Karpas-422 (cell line): ENCODE measurements at regions not wholly inside any gene's neighbourhood (a gene's known extent, or its start where the extent isn't known, plus 50 kb on each side); places are given as distances from the start of the nearest gene placed in this dataset. TPM values are rescaled to one million over a fixed set of nuclear protein-coding genes. Genes with fewer than 3 reads are reported as not detected.

ENCODE experiments used
- DNase-seq: peaks from one replicate; pipeline ENCODE4 v3.0.0-alpha.2; 2015
- H2AFZ ChIP-seq: fragments of 200-600 bp; sonication (generic); 2 replicates; pipeline ENCODE4 v1.6.1; 2014; ENCODE audit warnings: antibody characterized with exemption, low read length, mixed read lengths
- H3K27ac ChIP-seq: fragments of 200-600 bp; sonication (generic); 2 replicates; pipeline ENCODE4 v1.5.1; 2014; ENCODE audit warnings: mild to moderate bottlenecking, low read length, moderate library complexity
- H3K27me3 ChIP-seq: fragments of 200-600 bp; sonication (generic); 2 replicates; pipeline ENCODE4 v1.6.1; 2014; ENCODE audit warnings: low read length, mixed read lengths
- H3K36me3 ChIP-seq: fragments of 200-600 bp; sonication (generic); 2 replicates; pipeline ENCODE4 v1.6.1; 2014; ENCODE audit warnings: low read length, mixed read lengths; ENCODE audit not compliant: insufficient read depth
- H3K4me1 ChIP-seq: fragments of 200-600 bp; sonication (generic); 2 replicates; pipeline ENCODE4 v1.6.1; 2014; ENCODE audit warnings: mild to moderate bottlenecking, low read length, mixed read lengths
- H3K4me2 ChIP-seq: fragments of 200-600 bp; sonication (generic); 2 replicates; pipeline ENCODE4 v1.6.1; 2014; ENCODE audit warnings: low read length, low read depth, mild to moderate bottlenecking; ENCODE audit not compliant: poor library complexity, severe bottlenecking
- H3K4me3 ChIP-seq: fragments of 200-600 bp; sonication (generic); 2 replicates; pipeline ENCODE4 v1.5.1; 2014; ENCODE audit warnings: mild to moderate bottlenecking, antibody characterized with exemption, low read length, mixed read lengths
- H3K79me2 ChIP-seq: fragments of 200-600 bp; sonication (generic); 2 replicates; pipeline ENCODE4 v1.6.1; 2014; ENCODE audit warnings: mild to moderate bottlenecking, low read length, mixed read lengths
- H3K9ac ChIP-seq: fragments of 200-600 bp; sonication (generic); 2 replicates; pipeline ENCODE4 v1.6.0; 2014; ENCODE audit warnings: low read length
- H3K9me2 ChIP-seq: fragments of 200-600 bp; sonication (generic), shearing (Covaris generic); replicated peaks from 2 replicates; pipeline ENCODE4 v1.6.0; 2014; ENCODE audit warnings: mild to moderate bottlenecking, low read length, moderate library complexity; ENCODE audit not compliant: insufficient read depth
- H3K9me3 ChIP-seq: fragments of 300-700, 200-600 bp; sonication (generic); 2 replicates; pipeline ENCODE4 v1.6.1; 2014; ENCODE audit warnings: low read length, mixed read lengths
- H4K20me1 ChIP-seq: fragments of 200-600 bp; sonication (generic); 2 replicates; pipeline ENCODE4 v1.6.1; 2014; ENCODE audit warnings: mild to moderate bottlenecking, antibody characterized with exemption, low read length, low read depth; ENCODE audit not compliant: insufficient read depth
- small RNA-seq: library from RNA; depleted of rRNA; stranded (forward); fragments of <200 nt; gene quantifications from one replicate; pipeline ENCODE3, GENCODE V24; 2014

DNA sequence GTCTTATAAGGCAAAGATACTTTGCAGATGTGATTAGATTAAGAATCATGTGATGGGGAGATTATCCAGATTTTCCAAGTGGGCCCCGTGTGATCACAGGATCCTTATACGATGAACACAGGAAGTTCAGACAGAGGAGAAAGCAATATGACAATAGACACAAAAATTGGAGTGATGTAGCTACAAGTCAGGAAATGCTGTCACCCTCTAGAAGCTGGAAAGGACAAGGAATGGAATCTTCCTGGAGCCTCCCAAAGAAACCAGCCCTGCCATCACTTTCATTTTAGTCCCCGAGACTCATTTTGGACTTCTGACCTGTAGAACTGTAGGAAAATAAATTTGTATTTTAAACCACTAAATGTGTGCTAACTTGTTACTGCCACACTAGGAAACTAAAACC, 61.9 kb upstream of the C1orf21 start:
- Histone ChIP-seq H3K79me2 (no peaks in the 10 kb centered on the region), H3K9ac (no peak overlapping the region)

DNA sequence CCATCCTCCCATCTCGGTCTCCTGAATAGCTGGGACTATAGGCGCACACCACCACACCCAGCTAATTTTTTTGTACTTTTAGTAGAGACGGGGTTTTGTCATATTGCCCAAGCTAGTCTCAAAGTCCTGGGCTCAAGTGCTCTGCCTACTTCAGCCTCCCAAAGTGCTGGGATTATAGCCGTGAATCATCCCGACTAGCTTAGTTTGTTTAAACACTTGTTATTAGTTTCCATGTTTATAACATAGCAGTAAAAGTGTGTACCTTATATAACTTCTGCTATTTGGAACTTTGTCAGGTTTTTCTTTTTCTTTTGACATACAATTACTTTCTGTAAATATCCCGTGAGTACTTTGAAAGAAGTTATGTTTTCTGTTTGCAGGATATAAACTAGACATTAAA, 60.6 kb upstream of the C1orf21 start:
- no peaks in the 10 kb centered on the region for H3K4me1 ChIP-seq
- no peak overlapping the region for H2AFZ ChIP-seq

More for the DNA sequence above, 61.9 kb upstream of the C1orf21 start:
- H3K27ac ChIP-seq: no peak overlapping the region
- no peak overlapping the region for H3K4me2 ChIP-seq
- no peaks in the 10 kb centered on the region for H3K36me3 ChIP-seq
- no peak for DNase-seq
- no peaks in the 10 kb centered on the region for H3K9me2 ChIP-seq
- no peak overlapping the region for H2AFZ ChIP-seq
- no peaks in the 10 kb centered on the region for H3K9me3 ChIP-seq
- H3K4me3 ChIP-seq: no peak overlapping the region
- H3K4me1 ChIP-seq: no peaks in the 10 kb centered on the region
- H3K27me3 ChIP-seq: 0 out of 2 replicates have a peak, but pooled peaks cover under 1% of the 10 kb centered on the region
- no peaks in the 10 kb centered on the region for H4K20me1 ChIP-seq

DNA sequence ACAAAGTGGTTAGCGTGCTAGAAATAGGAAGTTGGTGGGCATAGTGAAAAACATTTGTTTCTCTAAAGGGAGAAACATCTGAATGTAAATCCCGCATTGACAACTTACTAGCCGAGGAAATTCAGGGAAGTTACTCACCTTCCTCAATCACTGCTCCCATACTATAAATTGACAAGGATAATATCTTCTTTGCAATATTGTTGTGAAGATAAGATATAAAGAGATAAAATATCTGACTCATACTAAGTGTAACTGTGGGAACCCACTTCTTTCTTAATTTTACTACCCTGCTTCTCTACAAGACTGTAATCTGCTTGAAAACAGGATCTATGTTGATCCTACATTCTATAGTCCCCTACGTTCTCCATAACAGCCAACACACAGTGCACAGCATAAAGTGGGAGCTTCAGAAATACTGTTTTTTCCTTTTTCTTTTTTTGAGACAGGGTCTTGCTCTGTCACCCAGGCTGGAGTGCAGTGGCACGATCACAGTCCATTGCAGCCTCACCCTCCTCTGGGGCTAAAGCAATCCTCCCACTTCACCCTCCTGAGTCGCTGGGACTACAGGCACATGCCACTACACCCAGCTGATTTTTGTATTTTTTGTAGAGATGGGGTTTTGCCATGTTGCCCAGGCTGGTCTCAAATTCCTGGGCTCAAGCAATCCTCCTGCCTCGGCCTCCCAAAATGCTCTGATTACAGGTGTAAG, 57.4 kb upstream of the C1orf21 start:
- no peaks in the 10 kb centered on the region for H4K20me1 ChIP-seq

More for the DNA sequence above, 60.6 kb upstream of the C1orf21 start:
- Histone ChIP-seq H3K4me2 (no peak overlapping the region), H4K20me1 (no peaks in the 10 kb centered on the region), H3K9me2 (no peaks in the 10 kb centered on the region), H3K27ac (no peak overlapping the region), H3K36me3 (no peaks in the 10 kb centered on the region), H3K27me3 (no peaks in the 10 kb centered on the region), H3K9me3 (no peaks in the 10 kb centered on the region), H3K9ac (no peak overlapping the region), H3K4me3 (no peak overlapping the region), H3K79me2 (no peaks in the 10 kb centered on the region)
- no peak for DNase-seq

DNA sequence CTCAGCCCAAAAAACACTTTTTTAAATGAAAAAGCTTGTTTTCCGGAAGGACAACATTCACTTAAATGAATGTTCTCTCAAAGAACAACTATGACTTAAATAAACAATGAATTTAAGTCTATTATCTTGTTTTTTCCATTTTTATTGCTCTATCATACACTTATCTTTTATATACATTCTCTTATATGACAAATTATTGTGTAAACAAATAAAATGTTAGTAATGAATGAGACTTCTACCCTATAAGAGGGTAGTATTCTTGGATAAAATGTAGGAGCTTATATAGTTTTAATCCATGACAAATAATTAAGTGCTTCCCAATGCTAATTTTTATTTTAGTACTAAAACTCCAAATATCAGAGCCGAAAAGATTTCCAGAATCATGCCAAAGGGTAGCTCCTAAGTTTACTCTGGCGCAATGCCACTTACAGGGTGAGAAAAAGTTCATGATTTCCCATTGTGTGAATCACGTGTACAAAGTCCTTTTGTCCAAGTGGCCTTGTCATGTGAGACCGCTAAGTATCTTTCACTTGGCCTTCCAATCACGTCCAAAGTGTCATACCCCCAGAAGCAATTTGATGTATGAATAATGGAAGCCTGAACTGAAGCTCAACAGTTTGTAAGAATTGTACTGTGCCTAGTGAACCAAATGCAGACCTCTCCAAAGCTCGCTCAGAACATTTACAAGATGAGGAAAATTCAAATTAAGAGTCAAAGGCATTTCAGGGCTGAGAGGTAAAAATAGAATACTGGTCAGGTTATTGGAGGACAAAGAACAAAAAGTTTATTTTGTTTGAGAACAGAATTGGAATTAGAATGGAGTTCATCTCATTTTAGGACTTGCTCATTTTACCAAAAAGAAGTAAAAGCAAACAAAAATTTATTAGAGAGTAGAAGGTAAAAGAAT, 56.6 kb upstream of the C1orf21 start:
- H3K9me3 ChIP-seq: no peaks in the 10 kb centered on the region
- H3K36me3 ChIP-seq: no peaks in the 10 kb centered on the region
- no peak overlapping the region for H3K4me2 ChIP-seq
- no peak overlapping the region for H3K9ac ChIP-seq
- H3K27me3 ChIP-seq: no peaks in the 10 kb centered on the region
- H3K4me3 ChIP-seq: no peak overlapping the region
- no peak overlapping the region for H3K27ac ChIP-seq
- no peaks in the 10 kb centered on the region for H3K79me2 ChIP-seq
- no peaks in the 10 kb centered on the region for H3K4me1 ChIP-seq
- H2AFZ ChIP-seq: no peak overlapping the region
- DNase-seq: no peak
- H3K9me2 ChIP-seq: no peaks in the 10 kb centered on the region
- no peaks in the 10 kb centered on the region for H4K20me1 ChIP-seq

More for the DNA sequence above, 57.4 kb upstream of the C1orf21 start:
- Histone ChIP-seq H3K27ac (no peak overlapping the region), H3K9me2 (no peaks in the 10 kb centered on the region), H3K79me2 (no peaks in the 10 kb centered on the region), H2AFZ (no peak overlapping the region), H3K4me2 (no peak overlapping the region), H3K4me1 (no peaks in the 10 kb centered on the region), H3K36me3 (no peaks in the 10 kb centered on the region), H3K27me3 (no peaks in the 10 kb centered on the region), H3K9me3 (no peaks in the 10 kb centered on the region), H3K4me3 (no peak overlapping the region), H3K9ac (no peak overlapping the region)
- no peak for DNase-seq

DNA sequence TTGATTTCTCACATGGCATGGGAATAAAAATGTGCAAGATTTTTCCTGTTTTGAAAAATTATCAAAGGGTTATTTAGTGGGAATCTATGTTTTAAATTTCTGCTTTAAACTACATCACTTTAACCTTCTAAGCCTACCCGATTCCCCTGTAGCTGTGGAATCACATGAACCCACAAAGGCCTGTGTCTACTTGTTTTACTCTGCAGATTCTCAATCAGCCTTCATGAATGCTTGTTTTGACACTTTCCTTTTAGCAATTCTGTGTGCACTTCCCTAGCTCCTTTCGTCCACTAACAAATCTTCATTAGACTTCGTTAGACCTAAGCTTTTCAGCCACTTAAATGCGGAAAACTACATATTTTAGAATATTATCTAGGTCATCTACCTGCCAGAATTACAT, 56.0 kb upstream of the C1orf21 start:
- H3K4me2 ChIP-seq: no peak overlapping the region
- H3K4me3 ChIP-seq: no peak overlapping the region
- H3K27me3 ChIP-seq: no peaks in the 10 kb centered on the region
- H3K36me3 ChIP-seq: no peaks in the 10 kb centered on the region
- DNase-seq: no peak
- no peaks in the 10 kb centered on the region for H3K9me2 ChIP-seq
- no peak overlapping the region for H3K27ac ChIP-seq
- no peaks in the 10 kb centered on the region for H4K20me1 ChIP-seq
- H3K4me1 ChIP-seq: no peaks in the 10 kb centered on the region
- no peak overlapping the region for H3K9ac ChIP-seq
- no peaks in the 10 kb centered on the region for H3K9me3 ChIP-seq
- no peaks in the 10 kb centered on the region for H3K79me2 ChIP-seq
- H2AFZ ChIP-seq: no peak overlapping the region

Small RNA genes lying in the stretch of these regions (small RNA-seq; reads per million reads assigned to genes)
- not detected for gene RF00019
